A549 (cell line): ENCODE measurements at regions not wholly inside any gene's neighbourhood (a gene's known extent, or its start where the extent isn't known, plus 50 kb on each side); places are given as distances from the start of the nearest gene placed in this dataset.
"Not testable (repeated sequence)": the region's sequence is repeated elsewhere in the genome, so short reads cannot be mapped to it uniquely, and the experiment has no call there.

Experiments used
- CTCF ChIP-seq: fragments of >200 bp; sonication (Bioruptor Twin); formaldehyde crosslinking; IDR thresholded peaks from 3 replicates; pipeline ENCODE4 v1.5.1; 2016
- HDAC2 ChIP-seq: fragments of 200-600 bp; sonication (generic); IDR thresholded peaks from 2 replicates; pipeline ENCODE4 v1.6.1; 2016
- HOXA7 ChIP-seq: fragments of 250-450 bp; sonication (Bioruptor Pico); IDR thresholded peaks from 2 replicates; pipeline ENCODE4 v1.5.0; 2020; ENCODE audit warnings: mild to moderate bottlenecking, moderate library complexity
- MAX ChIP-seq: IDR thresholded peaks from 2 replicates; pipeline ENCODE4 v1.6.1; 2012
- POLR2A ChIP-seq: IDR thresholded peaks from 2 replicates; pipeline ENCODE4 v1.6.1; 2012; ENCODE audit warnings: mild to moderate bottlenecking, low read length
- RNF2 ChIP-seq: fragments of 200-600 bp; sonication (generic); IDR thresholded peaks from 2 replicates; pipeline ENCODE4 v1.6.1; 2016; ENCODE audit warnings: low read depth, mild to moderate bottlenecking, antibody characterized with exemption, moderate library complexity, borderline replicate concordance
- SMC3 ChIP-seq: fragments of >200 bp; sonication (Bioruptor Twin); formaldehyde crosslinking; IDR thresholded peaks from 3 replicates; pipeline ENCODE4 v1.6.1; 2018; ENCODE audit warnings: inconsistent platforms
- SREBF2 ChIP-seq: fragments of 450-650 bp; IDR thresholded peaks from 2 replicates; pipeline ENCODE4 v1.6.1; 2014; ENCODE audit warnings: mild to moderate bottlenecking, moderate library complexity
- USF2 ChIP-seq: fragments of 450-650 bp; IDR thresholded peaks from 2 replicates; pipeline ENCODE4 v1.6.1; 2014; ENCODE audit warnings: antibody characterized with exemption

- not testable (repeated sequence) for TF ChIP-seq MAX; CTCF; HDAC2; SMC3; SREBF2; POLR2A; HOXA7 (CRISPR knock-in tag); USF2; RNF2
Measured at GRCh38 chr7:56798876-56799275, 333.4 kb downstream of the ZNF479 start.
